Hepatocyte (in vitro differentiated cells): ENCODE measurements at regions not wholly inside any gene's neighbourhood (a gene's known extent, or its start where the extent isn't known, plus 50 kb on each side); places are given as distances from the start of the nearest gene placed in this dataset.

ENCODE experiments used
- CTCF ChIP-seq: fragments of 200-600 bp; sonication (generic); IDR thresholded peaks from 2 replicates; pipeline ENCODE4 v1.5.1; 2016; ENCODE audit warnings: antibody characterized with exemption, mild to moderate bottlenecking; ENCODE audit not compliant: poor library complexity
- EZH2 ChIP-seq: fragments of 200-600 bp; sonication (generic); IDR thresholded peaks from 2 replicates; pipeline ENCODE4 v1.6.1; 2016; ENCODE audit warnings: antibody characterized with exemption, mild to moderate bottlenecking, borderline replicate concordance
- EZH2phosphoT487 ChIP-seq: fragments of 200-600 bp; sonication (generic); IDR thresholded peaks from one replicate; pipeline ENCODE4 v1.6.1; 2018; ENCODE audit warnings: antibody characterized with exemption, mild to moderate bottlenecking, low read depth, moderate library complexity; ENCODE audit not compliant: unreplicated experiment, severe bottlenecking

DNA sequence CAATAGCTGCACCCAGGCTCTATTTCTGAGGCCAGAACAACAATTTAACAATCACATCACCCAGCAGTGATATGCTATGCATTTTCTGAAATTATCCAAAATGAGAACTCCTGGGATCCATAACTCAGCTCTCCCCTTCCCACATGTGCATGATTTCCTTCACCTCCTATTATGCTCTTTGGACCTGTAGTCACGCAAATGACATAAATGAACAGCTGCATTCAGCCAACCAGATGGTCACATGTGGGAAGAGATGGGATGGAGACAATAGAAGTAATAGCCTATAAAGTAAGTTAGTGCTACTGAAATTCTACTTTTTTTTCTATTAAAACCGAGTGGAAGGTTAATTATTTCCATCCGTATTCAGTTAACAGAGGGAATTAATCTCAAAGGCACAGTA lies 662.1 kb upstream of the ID4 start:
- TF ChIP-seq CTCF: no peak
- no peak for TF ChIP-seq EZH2phosphoT487
- no peak for TF ChIP-seq EZH2
